K562 (cell line): ENCODE measurements at regions not wholly inside any gene's neighbourhood (a gene's known extent, or its start where the extent isn't known, plus 50 kb on each side); places are given as distances from the start of the nearest gene placed in this dataset.

ENCODE experiments used
- ARHGAP35 ChIP-seq: fragments of 450-650 bp; IDR thresholded peaks from 2 replicates; pipeline ENCODE4 v1.6.1; 2018; ENCODE audit not compliant: partially characterized antibody
- ARID1B ChIP-seq: fragments of 450-650 bp; IDR thresholded peaks from 2 replicates; pipeline ENCODE4 v1.6.1; 2016; ENCODE audit warnings: antibody characterized with exemption, mild to moderate bottlenecking, inconsistent platforms
- BRCA1 ChIP-seq, 2 experiments: fragments of 450-650 bp in 1 of 2; sonication (generic) in 1 of 2; formaldehyde crosslinking in 1 of 2; IDR thresholded peaks; 2 replicates each; pipeline versions ENCODE4 v1.5.0 to v1.6.1; 2017 to 2020; ENCODE audit warnings: mild to moderate bottlenecking in 1 of 2, missing genetic modification reagents in 1 of 2
- CBX3 ChIP-seq, 2 experiments: IDR thresholded peaks; 1 replicate in 1 of 2; 2 replicates in 1 of 2; pipeline ENCODE4 v1.6.1; 2012; ENCODE audit warnings: inconsistent platforms in 2 of 2, low read length in 2 of 2, borderline replicate concordance in 1 of 2, control low read depth in 1 of 2
- KAT7 ChIP-seq: sonication (generic); formaldehyde crosslinking; IDR thresholded peaks from 2 replicates; pipeline ENCODE4 v1.8.0; 2022; ENCODE audit warnings: missing genetic modification reagents, mild to moderate bottlenecking, borderline replicate concordance
- KDM2B ChIP-seq: fragments of 250-450 bp; sonication (Bioruptor Pico); IDR thresholded peaks from 2 replicates; pipeline ENCODE4 v1.8.0; 2021; ENCODE audit warnings: mild to moderate bottlenecking, moderate library complexity
- POLR2AphosphoS2 ChIP-seq: IDR thresholded peaks from 2 replicates; pipeline ENCODE4 v1.6.1; 2012; ENCODE audit warnings: low read length, improper control_type of control experiment
- POLR2B ChIP-seq: fragments of 450-650 bp; IDR thresholded peaks from 2 replicates; pipeline ENCODE4 v1.6.1; 2018; ENCODE audit warnings: low read depth; ENCODE audit not compliant: partially characterized antibody
- PTBP1 ChIP-seq: fragments of 200-400 bp; formaldehyde crosslinking; IDR thresholded peaks from 2 replicates; pipeline ENCODE4 v1.6.1; 2017; ENCODE audit warnings: low read depth, low read length
- SMARCC2 ChIP-seq: fragments of 450-650 bp; IDR thresholded peaks from 2 replicates; pipeline ENCODE4 v1.6.1; 2017; ENCODE audit warnings: antibody characterized with exemption, moderate library complexity, mild to moderate bottlenecking, low read depth
- TAF15 ChIP-seq: fragments of 200-400 bp; formaldehyde crosslinking; IDR thresholded peaks from 2 replicates; pipeline ENCODE4 v1.6.1; 2017; ENCODE audit warnings: mild to moderate bottlenecking, low read depth, low read length, moderate library complexity
- TGIF2 ChIP-seq: sonication (generic); formaldehyde crosslinking; IDR thresholded peaks from 2 replicates; pipeline ENCODE4 v1.8.1; 2022; ENCODE audit warnings: mild to moderate bottlenecking, missing genetic modification reagents, moderate library complexity
- UBTF ChIP-seq, 2 experiments: IDR thresholded peaks; 2 replicates each; pipeline ENCODE4 v1.6.1; 2012; ENCODE audit warnings: improper control_type of control experiment in 2 of 2, low read depth in 2 of 2, low read length in 2 of 2, borderline replicate concordance in 1 of 2
- ZNF398 ChIP-seq: fragments of 250-450 bp; sonication (Bioruptor Pico); IDR thresholded peaks from 2 replicates; pipeline ENCODE4 v1.8.0; 2021; ENCODE audit warnings: moderate library complexity, mild to moderate bottlenecking, inconsistent platforms
- ZNF57 ChIP-seq: fragments of 450-650 bp; formaldehyde crosslinking; IDR thresholded peaks from 2 replicates; pipeline ENCODE4 v1.4.0; 2020; ENCODE audit warnings: mild to moderate bottlenecking, moderate library complexity
- TF ChIP-seq, protein P1 (sequence below), 2 experiments: fragments of 250-450 bp in 1 of 2; fragments of 450-650 bp in 1 of 2; sonication (Bioruptor Pico) in 1 of 2; IDR thresholded peaks; 2 replicates each; pipeline versions ENCODE4 v1.6.1 to v1.8.0; 2016 to 2021; ENCODE audit warnings: mild to moderate bottlenecking in 2 of 2, moderate library complexity in 2 of 2, missing compliant biosample characterization in 1 of 2, missing genetic modification characterization in 1 of 2
- TF ChIP-seq, protein P2 (sequence below): fragments of 250-450 bp; sonication (Bioruptor Pico); IDR thresholded peaks from 2 replicates; pipeline ENCODE4 v1.4.0; 2020; ENCODE audit warnings: mild to moderate bottlenecking, moderate library complexity, borderline replicate concordance
- TF ChIP-seq, protein P3 (sequence below): sonication (generic); formaldehyde crosslinking; IDR thresholded peaks from 2 replicates; pipeline ENCODE4 v1.8.0; 2022; ENCODE audit warnings: missing genetic modification reagents, mild to moderate bottlenecking, borderline replicate concordance

GRCh38 chr7:93004906-93005305 lies 112.9 kb downstream of the SAMD9 start (continued):
- TF ChIP-seq KAT7 = 0 out of 2 replicates have a peak, but pooled peaks have one; percentile 47
- TF ChIP-seq TAF15 = no peak
- peak; percentile 42; the same call in 1 of the 2 replicates for TF ChIP-seq SMARCC2
- TF ChIP-seq POLR2B = no peak
- no peak for TF ChIP-seq ZNF57 (CRISPR knock-in tag)
- TF ChIP-seq BRCA1 (IDR thresholded peaks at IDR 0.05) = no peak
- TF ChIP-seq BRCA1 (CRISPR knock-in tag; IDR thresholded peaks at IDR 0.05) = no peak
- no peak for TF ChIP-seq TGIF2 (CRISPR knock-in tag)
- TF ChIP-seq UBTF (IDR thresholded peaks at IDR 0.05; ENCODE audit: borderline replicate concordance in 1 of 2, low read depth in 2 of 2, low read length in 2 of 2) = 0 out of 4 replicates have a peak, but pooled peaks of 1 of the 2 experiments have one; percentile 25
- peak in 1 of 2 experiments; percentile 88; a peak in 1 of 3 replicates for TF ChIP-seq CBX3 (IDR thresholded peaks at IDR 0.05; ENCODE audit: borderline replicate concordance in 1 of 2, low read length in 2 of 2)
- TF ChIP-seq PTBP1 = no peak
- TF ChIP-seq ZNF398 (CRISPR knock-in tag) = no peak
- TF ChIP-seq, protein P1, sequence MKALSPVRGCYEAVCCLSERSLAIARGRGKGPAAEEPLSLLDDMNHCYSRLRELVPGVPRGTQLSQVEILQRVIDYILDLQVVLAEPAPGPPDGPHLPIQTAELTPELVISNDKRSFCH (CRISPR knock-in tag; IDR thresholded peaks at IDR 0.05) = no peak
- TF ChIP-seq, protein P1 (tag; IDR thresholded peaks at IDR 0.05) = no peak
- no peak for TF ChIP-seq ARHGAP35
- TF ChIP-seq POLR2AphosphoS2 = no peak
- TF ChIP-seq, protein P2, sequence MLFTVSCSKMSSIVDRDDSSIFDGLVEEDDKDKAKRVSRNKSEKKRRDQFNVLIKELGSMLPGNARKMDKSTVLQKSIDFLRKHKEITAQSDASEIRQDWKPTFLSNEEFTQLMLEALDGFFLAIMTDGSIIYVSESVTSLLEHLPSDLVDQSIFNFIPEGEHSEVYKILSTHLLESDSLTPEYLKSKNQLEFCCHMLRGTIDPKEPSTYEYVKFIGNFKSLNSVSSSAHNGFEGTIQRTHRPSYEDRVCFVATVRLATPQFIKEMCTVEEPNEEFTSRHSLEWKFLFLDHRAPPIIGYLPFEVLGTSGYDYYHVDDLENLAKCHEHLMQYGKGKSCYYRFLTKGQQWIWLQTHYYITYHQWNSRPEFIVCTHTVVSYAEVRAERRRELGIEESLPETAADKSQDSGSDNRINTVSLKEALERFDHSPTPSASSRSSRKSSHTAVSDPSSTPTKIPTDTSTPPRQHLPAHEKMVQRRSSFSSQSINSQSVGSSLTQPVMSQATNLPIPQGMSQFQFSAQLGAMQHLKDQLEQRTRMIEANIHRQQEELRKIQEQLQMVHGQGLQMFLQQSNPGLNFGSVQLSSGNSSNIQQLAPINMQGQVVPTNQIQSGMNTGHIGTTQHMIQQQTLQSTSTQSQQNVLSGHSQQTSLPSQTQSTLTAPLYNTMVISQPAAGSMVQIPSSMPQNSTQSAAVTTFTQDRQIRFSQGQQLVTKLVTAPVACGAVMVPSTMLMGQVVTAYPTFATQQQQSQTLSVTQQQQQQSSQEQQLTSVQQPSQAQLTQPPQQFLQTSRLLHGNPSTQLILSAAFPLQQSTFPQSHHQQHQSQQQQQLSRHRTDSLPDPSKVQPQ (CRISPR knock-in tag) = no peak
- TF ChIP-seq, protein P3, sequence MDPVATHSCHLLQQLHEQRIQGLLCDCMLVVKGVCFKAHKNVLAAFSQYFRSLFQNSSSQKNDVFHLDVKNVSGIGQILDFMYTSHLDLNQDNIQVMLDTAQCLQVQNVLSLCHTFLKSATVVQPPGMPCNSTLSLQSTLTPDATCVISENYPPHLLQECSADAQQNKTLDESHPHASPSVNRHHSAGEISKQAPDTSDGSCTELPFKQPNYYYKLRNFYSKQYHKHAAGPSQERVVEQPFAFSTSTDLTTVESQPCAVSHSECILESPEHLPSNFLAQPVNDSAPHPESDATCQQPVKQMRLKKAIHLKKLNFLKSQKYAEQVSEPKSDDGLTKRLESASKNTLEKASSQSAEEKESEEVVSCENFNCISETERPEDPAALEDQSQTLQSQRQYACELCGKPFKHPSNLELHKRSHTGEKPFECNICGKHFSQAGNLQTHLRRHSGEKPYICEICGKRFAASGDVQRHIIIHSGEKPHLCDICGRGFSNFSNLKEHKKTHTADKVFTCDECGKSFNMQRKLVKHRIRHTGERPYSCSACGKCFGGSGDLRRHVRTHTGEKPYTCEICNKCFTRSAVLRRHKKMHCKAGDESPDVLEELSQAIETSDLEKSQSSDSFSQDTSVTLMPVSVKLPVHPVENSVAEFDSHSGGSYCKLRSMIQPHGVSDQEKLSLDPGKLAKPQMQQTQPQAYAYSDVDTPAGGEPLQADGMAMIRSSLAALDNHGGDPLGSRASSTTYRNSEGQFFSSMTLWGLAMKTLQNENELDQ (CRISPR knock-in tag) = no peak
- TF ChIP-seq ARID1B = peak; percentile 92
- TF ChIP-seq KDM2B (CRISPR knock-in tag) = no peak
